CD4-positive, alpha-beta T cell (primary cell): ENCODE measurements at regions not wholly inside any gene's neighbourhood (a gene's known extent, or its start where the extent isn't known, plus 50 kb on each side); places are given as distances from the start of the nearest gene placed in this dataset.

Source experiments
- ATAC-seq: fragments of 200-7000 bp; cut with Tn5 transposase; one replicate; pipeline ENCODE4 v1.10.0; 2022; ENCODE audit warnings: mild to moderate bottlenecking; ENCODE audit not compliant: poor library complexity
- CTCF ChIA-PET: fragments of 350-600 bp; sonication (Branson Sonifier 250); formaldehyde crosslinking; loops from one replicate; lab custom pipeline; 2021; ENCODE audit warnings: antibody characterized with exemption, inconsistent platforms; lab: Charles Lee
- POLR2A ChIA-PET: fragments of 350-600 bp; sonication (Branson Sonifier 250); formaldehyde crosslinking; loops from one replicate; lab custom pipeline; 2021; ENCODE audit warnings: antibody characterized with exemption, inconsistent platforms; lab: Charles Lee
- DNase-seq, 14 experiments: peaks; one replicate each; pipeline ENCODE4 v3.0.0-alpha.2; 2013 to 2020; ENCODE audit warnings: mixed read lengths in 2 of 14
- H3K27ac ChIP-seq, 2 donors: one replicate each; pipeline versions ENCODE4 v1.5.1 to v1.7.0; 2013; ENCODE audit warnings: low read length in 2 of 2, low read depth in 1 of 2, mild to moderate bottlenecking in 1 of 2
- H3K27me3 ChIP-seq, 2 experiments: 1 replicate in 1 of 2; 2 replicates in 1 of 2; pipeline versions ENCODE4 v1.6.1 to v1.7.0; 2013; ENCODE audit warnings: low read length in 2 of 2, control low read depth in 1 of 2, mild to moderate bottlenecking in 1 of 2, moderate library complexity in 1 of 2; ENCODE audit not compliant: insufficient read depth in 2 of 2, control insufficient read depth in 1 of 2
- H3K36me3 ChIP-seq: one replicate; pipeline ENCODE4 v1.6.1; 2013; ENCODE audit warnings: low read length, control low read depth; ENCODE audit not compliant: insufficient read depth
- H3K4me1 ChIP-seq: one replicate; pipeline ENCODE4 v1.6.1; 2013; ENCODE audit warnings: low read length, control low read depth; ENCODE audit not compliant: insufficient read depth
- H3K4me3 ChIP-seq: one replicate; pipeline ENCODE4 v1.5.1; 2013; ENCODE audit warnings: mild to moderate bottlenecking, low read length, moderate library complexity
- H3K9me3 ChIP-seq, 2 experiments: 1 replicate in 1 of 2; 2 replicates in 1 of 2; pipeline versions ENCODE4 v1.6.1 to v1.7.0; 2013; ENCODE audit warnings: low read length in 2 of 2, mild to moderate bottlenecking in 2 of 2, control low read depth in 1 of 2, moderate library complexity in 1 of 2; ENCODE audit not compliant: control insufficient read depth in 1 of 2, insufficient read depth in 1 of 2
- H3K27ac Mint-ChIP-seq: one replicate; pipeline ENCODE4 v1.8.0; 2020; ENCODE audit warnings: mixed read lengths
- H3K27me3 Mint-ChIP-seq: one replicate; pipeline ENCODE4 v1.8.0; 2021; ENCODE audit warnings: mixed read lengths
- H3K36me3 Mint-ChIP-seq: one replicate; pipeline ENCODE4 v1.8.0; 2021; ENCODE audit warnings: low read depth, mixed read lengths
- H3K4me1 Mint-ChIP-seq: one replicate; pipeline ENCODE4 v1.8.0; 2021; ENCODE audit warnings: low read depth, mixed read lengths
- H3K4me3 Mint-ChIP-seq: one replicate; pipeline ENCODE4 v1.8.0; 2020; ENCODE audit warnings: mild to moderate bottlenecking, mixed read lengths
- H3K9me3 Mint-ChIP-seq: one replicate; pipeline ENCODE4 v1.8.0; 2020; ENCODE audit warnings: mixed read lengths
- intact Hi-C, 2 experiments: fragments of 100-400 bp; cut with DNase I in 1 of 2; cut with micrococcal nuclease in 1 of 2; formaldehyde crosslinking; loops; one replicate each; pipeline versions ENCODE4 v1.15.1 to v1.9.0; 2023 to 2025; cut with DNase I, micrococcal nuclease
- TF ChIP-seq, protein P1 (sequence below): fragments of 200-600 bp; IDR thresholded peaks from one replicate; pipeline ENCODE4 v1.8.0; 2022; ENCODE audit warnings: antibody characterized with exemption, mild to moderate bottlenecking

DNA sequence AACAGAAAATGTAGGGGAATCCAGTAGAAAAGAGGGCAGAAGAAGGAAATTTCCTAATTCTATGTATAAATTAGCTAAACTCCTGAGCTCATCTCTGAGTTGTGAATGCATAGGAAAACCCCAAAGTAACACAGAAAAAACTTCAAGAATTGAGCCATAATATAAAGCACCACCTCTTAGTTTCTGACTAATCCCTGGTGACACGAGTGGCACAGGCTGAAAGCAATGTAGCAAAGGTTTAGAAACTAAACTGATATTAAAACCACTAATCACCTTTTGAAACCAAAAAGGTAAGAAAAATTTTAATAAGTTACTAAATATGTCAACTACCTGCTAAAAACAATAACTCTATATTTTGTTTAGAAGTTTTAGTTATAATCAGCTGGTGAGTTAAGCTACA lies 255.6 kb upstream of the NECTIN3 start:
- no peaks in the 10 kb centered on the region for H3K36me3 Mint-ChIP-seq
- TF ChIP-seq, protein P1, sequence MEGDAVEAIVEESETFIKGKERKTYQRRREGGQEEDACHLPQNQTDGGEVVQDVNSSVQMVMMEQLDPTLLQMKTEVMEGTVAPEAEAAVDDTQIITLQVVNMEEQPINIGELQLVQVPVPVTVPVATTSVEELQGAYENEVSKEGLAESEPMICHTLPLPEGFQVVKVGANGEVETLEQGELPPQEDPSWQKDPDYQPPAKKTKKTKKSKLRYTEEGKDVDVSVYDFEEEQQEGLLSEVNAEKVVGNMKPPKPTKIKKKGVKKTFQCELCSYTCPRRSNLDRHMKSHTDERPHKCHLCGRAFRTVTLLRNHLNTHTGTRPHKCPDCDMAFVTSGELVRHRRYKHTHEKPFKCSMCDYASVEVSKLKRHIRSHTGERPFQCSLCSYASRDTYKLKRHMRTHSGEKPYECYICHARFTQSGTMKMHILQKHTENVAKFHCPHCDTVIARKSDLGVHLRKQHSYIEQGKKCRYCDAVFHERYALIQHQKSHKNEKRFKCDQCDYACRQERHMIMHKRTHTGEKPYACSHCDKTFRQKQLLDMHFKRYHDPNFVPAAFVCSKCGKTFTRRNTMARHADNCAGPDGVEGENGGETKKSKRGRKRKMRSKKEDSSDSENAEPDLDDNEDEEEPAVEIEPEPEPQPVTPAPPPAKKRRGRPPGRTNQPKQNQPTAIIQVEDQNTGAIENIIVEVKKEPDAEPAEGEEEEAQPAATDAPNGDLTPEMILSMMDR = no peak
- ChIA-PET CTCF (no interaction called here), POLR2A (no interaction called here)
- Histone ChIP-seq H3K4me3 (no peak overlapping the region), H3K27me3 (no peaks in the 10 kb centered on the region), H3K36me3 (no peaks in the 10 kb centered on the region), H3K27ac (no peak overlapping the region), H3K9me3 (no peaks in the 10 kb centered on the region), H3K4me1 (no peaks in the 10 kb centered on the region)
- ATAC-seq = no peak
- no peak for DNase-seq
- H3K27ac Mint-ChIP-seq = no peak overlapping the region
- no peaks in the 10 kb centered on the region for H3K9me3 Mint-ChIP-seq
- no peak overlapping the region for H3K4me3 Mint-ChIP-seq
- intact Hi-C loops = no loop called here
- H3K4me1 Mint-ChIP-seq = no peaks in the 10 kb centered on the region
- H3K27me3 Mint-ChIP-seq = peaks cover 7% of the 10 kb centered on the region

DNA sequence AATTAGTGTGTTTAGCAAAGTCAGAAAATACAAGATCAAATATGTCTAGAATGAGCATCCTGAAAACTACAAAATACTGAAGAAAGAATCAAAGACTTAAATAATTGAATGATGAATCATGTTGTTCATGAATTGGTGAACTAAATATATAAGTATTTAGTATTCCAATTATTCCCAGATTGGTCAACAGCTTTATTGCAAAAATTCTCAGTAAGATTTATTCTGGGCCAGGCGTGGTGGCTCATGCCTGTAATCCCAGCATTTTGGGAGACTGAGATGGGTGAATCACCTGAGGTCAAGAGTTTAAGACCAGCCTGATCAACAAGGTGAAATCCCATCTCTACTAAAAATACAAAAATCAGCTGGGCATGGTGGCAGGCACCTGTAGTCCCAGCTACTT lies 250.0 kb upstream of the NECTIN3 start:
- ChIA-PET POLR2A (no interaction called here), CTCF (no interaction called here)
- Histone ChIP-seq H3K27ac (no peak overlapping the region), H3K36me3 (no peaks in the 10 kb centered on the region), H3K4me3 (no peak overlapping the region), H3K4me1 (no peaks in the 10 kb centered on the region), H3K9me3 (no peaks in the 10 kb centered on the region), H3K27me3 (no peaks in the 10 kb centered on the region)
- Mint-ChIP-seq H3K27ac (no peak overlapping the region), H3K4me3 (no peak overlapping the region), H3K36me3 (no peaks in the 10 kb centered on the region), H3K27me3 (no peaks in the 10 kb centered on the region), H3K9me3 (peaks cover under 1% of the 10 kb centered on the region), H3K4me1 (no peaks in the 10 kb centered on the region)
- TF ChIP-seq, protein P1 = no peak
- DNase-seq (no peak), ATAC-seq (no peak)
- intact Hi-C loops = no loop called here

DNA sequence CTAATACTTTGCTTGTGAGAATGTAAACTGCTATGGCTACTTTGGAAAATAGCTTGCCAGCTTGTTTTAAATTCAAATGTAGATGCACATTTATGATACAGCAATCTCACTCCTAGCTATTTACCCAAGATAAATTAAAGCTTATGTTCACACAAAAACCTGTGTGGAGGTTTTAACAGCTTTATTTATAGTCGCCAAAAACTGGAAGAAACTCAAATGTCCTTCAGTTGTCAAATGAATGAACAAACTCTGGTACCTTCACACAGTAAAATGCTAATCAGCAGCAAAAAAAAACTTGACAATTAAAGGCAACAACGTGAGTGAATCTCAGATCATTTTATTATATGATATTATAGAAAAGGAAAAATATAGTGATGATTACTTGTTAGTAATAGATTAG lies 248.6 kb upstream of the NECTIN3 start:
- no peak overlapping the region for H3K27ac ChIP-seq
- Mint-ChIP-seq H3K4me1 (no peaks in the 10 kb centered on the region), H3K27ac (no peak overlapping the region), H3K9me3 (peaks cover 3% of the 10 kb centered on the region), H3K36me3 (no peaks in the 10 kb centered on the region), H3K27me3 (no peaks in the 10 kb centered on the region), H3K4me3 (no peak overlapping the region)
- H3K9me3 ChIP-seq = no peaks in the 10 kb centered on the region
- ChIA-PET CTCF (no interaction called here), POLR2A (no interaction called here)
- ATAC-seq (no peak), DNase-seq (no peak)
- H3K36me3 ChIP-seq = no peaks in the 10 kb centered on the region
- H3K4me3 ChIP-seq = no peak overlapping the region
- no peaks in the 10 kb centered on the region for H3K27me3 ChIP-seq
- H3K4me1 ChIP-seq = no peaks in the 10 kb centered on the region
- TF ChIP-seq, protein P1 = no peak
- intact Hi-C loops = no loop called here
